Fibroblast of peridontal ligament (primary cell): ENCODE measurements at regions not wholly inside any gene's neighbourhood (a gene's known extent, or its start where the extent isn't known, plus 50 kb on each side); places are given as distances from the start of the nearest gene placed in this dataset.

ENCODE experiments used
- DNase-seq: peaks from one replicate; pipeline ENCODE4 v3.0.0-alpha.2; 2010; ENCODE audit errors: extremely low read depth

GRCh38 chr3:86175593-86176444 is 815.1 kb downstream of the VGLL3 start:
- no peak for DNase-seq

GRCh38 chr3:86175051-86175536 is 815.9 kb downstream of the VGLL3 start:
- DNase-seq, result no peak

GRCh38 chr3:86173401-86173800 is 817.5 kb downstream of the VGLL3 start:
- no peak for DNase-seq

- no peak for DNase-seq
Observed at GRCh38 chr3:86168512-86168911, 822.4 kb downstream of the VGLL3 start.

GRCh38 chr3:86162521-86162920 is 828.4 kb downstream of the VGLL3 start:
- no peak for DNase-seq

- no peak for DNase-seq
Observed at GRCh38 chr3:86161493-86161892, 829.5 kb downstream of the VGLL3 start.

- no peak for DNase-seq
Observed at GRCh38 chr3:86152620-86153019, 838.3 kb downstream of the VGLL3 start.

- no peak for DNase-seq
Observed at GRCh38 chr3:86149054-86149453, 841.9 kb downstream of the VGLL3 start.

GRCh38 chr3:86147119-86147518 is 843.8 kb downstream of the VGLL3 start:
- no peak for DNase-seq

- no peak for DNase-seq
Observed at GRCh38 chr3:86126552-86126951, 864.4 kb downstream of the VGLL3 start.
